RWPE1 (cell line): ENCODE measurements at regions not wholly inside any gene's neighbourhood (a gene's known extent, or its start where the extent isn't known, plus 50 kb on each side); places are given as distances from the start of the nearest gene placed in this dataset.

Experiments
- CTCF ChIA-PET: fragments of 350-600 bp; sonication (Branson Sonifier 250); formaldehyde crosslinking; extraction: SDS; loops from one replicate; lab custom pipeline; 2021; lab: Yijun Ruan, JAX
- POLR2A ChIA-PET: fragments of 400-600 bp; formaldehyde crosslinking; extraction: SDS; loops from one replicate; lab custom pipeline; 2020; ENCODE audit warnings: antibody characterized with exemption; ENCODE audit not compliant: low non-redundant PET; lab: Yijun Ruan, JAX
- DNase-seq: peaks from one replicate; pipeline ENCODE4 v3.0.0; 2012; ENCODE audit warnings: low spot score
- H3K27ac ChIP-seq: fragments of 450-650 bp; 2 replicates; pipeline ENCODE4 v1.5.1; 2017
- CTCF ChIP-seq: fragments of 450-650 bp; conservative IDR thresholded peaks from 2 replicates; pipeline ENCODE4 v1.5.1; 2017; ENCODE audit warnings: low read depth, mild to moderate bottlenecking

DNA sequence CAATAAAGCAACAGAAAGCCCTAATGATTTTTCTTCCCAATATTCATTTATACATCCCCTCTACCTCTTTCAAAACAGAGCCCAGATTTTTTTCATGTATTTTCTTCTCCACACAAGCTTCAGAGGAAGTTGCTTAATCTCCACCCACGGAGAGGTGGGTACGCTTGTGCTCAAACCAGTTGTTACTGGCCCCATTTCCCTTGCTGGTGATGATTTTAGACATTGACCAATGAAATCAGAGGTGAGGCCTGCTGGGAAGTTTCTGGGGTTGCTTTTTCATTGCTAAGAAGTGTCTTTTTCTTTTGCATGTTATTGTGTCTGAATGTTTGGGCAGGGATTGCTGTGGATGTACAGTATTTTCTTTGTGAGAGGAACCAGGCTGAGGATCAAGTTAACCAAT lies 448.1 kb upstream of the B3GALT2 start:
- no peak for DNase-seq
- CTCF ChIA-PET: no interaction called here
- POLR2A ChIA-PET: no interaction called here
- H3K27ac ChIP-seq: no peak overlapping the region
- no peak for TF ChIP-seq CTCF

- ChIA-PET CTCF (no interaction called here), POLR2A (no interaction called here)
- H3K27ac ChIP-seq: no peak overlapping the region
- TF ChIP-seq CTCF: no peak
- DNase-seq: no peak
Measured at GRCh38 chr1:193633991-193634390, 447.6 kb upstream of the B3GALT2 start.

GRCh38 chr1:193633093-193633492 lies 446.7 kb upstream of the B3GALT2 start:
- CTCF ChIA-PET: no interaction called here

GRCh38 chr1:193631306-193631705 lies 444.9 kb upstream of the B3GALT2 start:
- no peak for DNase-seq
- ChIA-PET POLR2A (no interaction called here), CTCF (no interaction called here)
- no peak for TF ChIP-seq CTCF
- no peak overlapping the region for H3K27ac ChIP-seq

More at GRCh38 chr1:193633093-193633492, 446.7 kb upstream of the B3GALT2 start:
- no peak for TF ChIP-seq CTCF
- no peak for DNase-seq
- H3K27ac ChIP-seq: no peak overlapping the region
- POLR2A ChIA-PET: no interaction called here

DNA sequence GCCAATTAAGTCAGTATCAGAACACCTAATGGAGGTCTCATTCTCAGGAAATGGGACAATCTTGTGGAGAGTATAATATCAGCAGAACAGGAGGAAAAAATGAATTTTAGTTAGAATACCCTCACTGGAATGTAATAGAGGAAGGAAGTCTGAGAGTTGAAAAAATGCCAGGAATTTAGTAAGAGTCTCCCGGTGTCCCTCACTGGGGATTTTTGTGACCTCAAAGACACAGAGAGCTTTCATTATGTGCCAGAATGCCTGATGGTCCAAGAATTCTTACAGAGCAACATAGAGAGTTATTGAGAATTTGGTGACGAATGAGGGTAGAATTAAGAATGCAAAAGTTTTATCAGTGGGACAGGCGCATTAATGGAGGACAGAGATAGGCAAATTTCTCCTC lies 443.5 kb upstream of the B3GALT2 start:
- TF ChIP-seq CTCF: no peak
- CTCF ChIA-PET: no interaction called here
- DNase-seq: no peak
- POLR2A ChIA-PET: no interaction called here
- no peak overlapping the region for H3K27ac ChIP-seq

GRCh38 chr1:193626695-193627094 lies 440.3 kb upstream of the B3GALT2 start:
- CTCF ChIA-PET: interaction anchor here (0.6 kb wide), 1 partner anchor 917 kb away, joined by 3 read pairs; no protein-coding TSS in a partner anchor
- no peak overlapping the region for H3K27ac ChIP-seq
- TF ChIP-seq CTCF: no peak
- DNase-seq: no peak
- POLR2A ChIA-PET: no interaction called here

DNA sequence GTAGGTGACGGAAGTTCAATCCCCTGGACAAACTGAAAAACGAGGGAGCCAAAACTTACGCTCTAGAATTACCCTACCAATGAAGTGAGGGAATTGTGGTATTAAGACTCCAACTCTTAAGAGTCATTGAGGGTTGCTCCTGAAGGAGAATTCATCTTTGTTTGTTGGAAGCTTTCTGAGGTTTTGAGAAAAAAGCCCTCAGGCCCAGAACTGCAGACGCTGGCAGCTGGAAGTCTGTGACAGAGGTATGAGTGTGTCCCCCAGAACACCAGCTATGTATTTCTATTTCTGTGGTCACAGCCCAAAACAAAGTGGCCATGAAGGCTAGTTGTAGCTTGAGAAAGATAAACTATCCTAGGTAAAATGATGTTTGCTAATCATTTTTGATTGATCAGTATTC lies 438.8 kb upstream of the B3GALT2 start:
- CTCF ChIA-PET: no interaction called here

More for the DNA sequence above, 438.8 kb upstream of the B3GALT2 start:
- no peak for TF ChIP-seq CTCF
- no peak overlapping the region for H3K27ac ChIP-seq
- POLR2A ChIA-PET: no interaction called here
- DNase-seq: no peak
